Fibroblast of the aortic adventitia (primary cell): ENCODE measurements at regions not wholly inside any gene's neighbourhood (a gene's known extent, or its start where the extent isn't known, plus 50 kb on each side); places are given as distances from the start of the nearest gene placed in this dataset.

ENCODE experiments used
- DNase-seq: peaks from one replicate; pipeline ENCODE4 v3.0.0-alpha.2; 2010; ENCODE audit warnings: low read depth
- H3K4me3 ChIP-seq: 2 replicates; pipeline ENCODE4 v1.5.1; 2011; ENCODE audit warnings: low read depth, mild to moderate bottlenecking, control low read depth, low read length, moderate library complexity
- CTCF ChIP-seq: IDR thresholded peaks from 2 replicates; pipeline ENCODE4 v1.5.1; 2011; ENCODE audit warnings: mild to moderate bottlenecking, low read length, control low read depth, inconsistent platforms; ENCODE audit not compliant: insufficient read depth

DNA sequence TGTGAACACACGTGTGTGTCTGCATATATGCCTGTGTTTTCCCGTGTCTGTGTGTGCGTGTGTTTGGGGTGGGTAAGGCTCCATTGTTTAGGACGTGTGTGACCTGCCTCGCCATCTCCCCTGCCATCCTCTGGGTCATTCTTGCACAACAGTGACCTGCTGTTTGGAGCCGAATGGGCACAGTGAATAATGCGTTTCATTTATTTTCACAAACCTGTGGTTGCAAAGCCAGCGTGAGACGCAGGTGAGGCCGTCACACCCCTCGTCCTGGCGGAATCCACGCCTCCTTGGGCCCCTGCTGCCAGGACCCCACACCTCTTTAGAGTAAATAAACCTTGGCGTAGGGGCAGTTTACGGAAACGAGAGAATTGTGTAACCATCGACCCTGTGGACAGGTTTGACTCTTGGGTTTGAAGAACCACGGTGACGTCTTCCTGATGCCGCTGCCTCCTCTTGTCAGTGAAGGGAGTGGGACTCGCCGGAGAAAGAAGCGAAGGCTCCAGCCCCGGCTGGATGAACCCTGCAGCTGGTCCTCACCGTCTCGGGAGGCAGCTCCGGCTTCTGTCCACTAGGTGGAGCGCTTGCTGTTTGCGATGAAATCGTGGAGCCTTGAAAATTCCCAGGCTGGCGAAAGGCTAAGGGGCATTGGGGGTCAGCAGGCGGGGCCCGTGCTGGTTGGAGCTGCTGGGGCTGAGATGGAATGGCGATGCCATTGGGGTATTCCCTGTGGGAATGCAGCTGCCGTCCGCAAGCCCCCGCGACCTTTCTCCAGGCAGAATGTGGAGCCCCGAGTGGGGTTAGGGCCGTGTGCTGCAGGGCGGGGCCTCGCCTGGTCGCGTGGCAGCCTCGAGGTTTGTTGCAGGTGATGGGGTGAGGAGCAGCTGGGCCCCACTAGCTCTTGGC lies 81.1 kb downstream of the RTP5 start:
- TF ChIP-seq CTCF, result peak; percentile 96
- H3K4me3 ChIP-seq, result peak overlapping the region; percentile 37
- peak; percentile 66 for DNase-seq

- H3K4me3 ChIP-seq, result no peak overlapping the region
- no peak for DNase-seq
- TF ChIP-seq CTCF, result no peak
Measured at GRCh38 chr2:241951316-241951700, 81.8 kb downstream of the RTP5 start.

DNA sequence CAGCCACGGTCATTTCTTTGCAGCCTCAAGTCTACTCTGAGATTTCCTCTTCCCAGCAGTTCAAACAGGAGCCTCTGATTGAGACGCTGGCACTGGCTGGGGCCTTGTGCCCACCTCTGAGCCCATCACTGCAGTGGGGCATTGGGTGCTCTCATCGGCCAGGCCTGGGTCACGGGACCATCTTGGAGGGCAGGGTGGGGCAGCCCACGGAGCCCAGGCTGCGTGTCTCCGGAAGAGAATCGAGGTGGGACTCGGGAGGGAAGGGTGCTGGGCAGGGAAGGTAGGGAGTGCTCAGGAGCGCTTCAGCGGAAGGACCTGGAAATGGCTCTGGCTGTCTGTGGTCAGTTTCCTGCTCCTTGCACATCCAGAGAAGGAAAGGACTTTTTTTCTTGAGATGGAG lies 82.4 kb downstream of the RTP5 start:
- no peak for DNase-seq
- TF ChIP-seq CTCF, result no peak
- H3K4me3 ChIP-seq, result no peak overlapping the region

DNA sequence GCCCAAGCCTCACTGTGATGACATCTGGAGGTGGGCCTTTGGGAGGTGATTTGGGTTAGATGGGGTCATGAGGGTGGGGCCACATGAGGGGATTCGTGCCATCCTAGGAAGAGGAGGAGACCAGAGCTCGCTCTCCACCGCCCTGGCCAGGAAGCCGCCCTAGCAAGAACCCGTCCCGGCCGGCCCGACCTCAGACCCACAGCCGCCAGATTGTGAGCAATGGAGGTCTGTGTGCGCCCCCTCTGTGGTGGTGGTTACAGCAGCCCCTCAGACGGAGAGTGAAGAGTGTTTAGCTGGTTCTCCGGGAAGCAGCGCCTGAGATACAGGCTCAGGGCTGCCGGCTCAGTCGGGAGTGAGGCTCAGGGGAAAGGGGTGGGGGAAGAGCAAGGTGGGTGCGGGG lies 83.3 kb downstream of the RTP5 start:
- no peak for DNase-seq
- no peak for TF ChIP-seq CTCF
- no peak overlapping the region for H3K4me3 ChIP-seq

GRCh38 chr2:241953324-241953928 lies 83.9 kb downstream of the RTP5 start:
- no peak for DNase-seq
- no peak overlapping the region for H3K4me3 ChIP-seq
- TF ChIP-seq CTCF, result no peak

DNA sequence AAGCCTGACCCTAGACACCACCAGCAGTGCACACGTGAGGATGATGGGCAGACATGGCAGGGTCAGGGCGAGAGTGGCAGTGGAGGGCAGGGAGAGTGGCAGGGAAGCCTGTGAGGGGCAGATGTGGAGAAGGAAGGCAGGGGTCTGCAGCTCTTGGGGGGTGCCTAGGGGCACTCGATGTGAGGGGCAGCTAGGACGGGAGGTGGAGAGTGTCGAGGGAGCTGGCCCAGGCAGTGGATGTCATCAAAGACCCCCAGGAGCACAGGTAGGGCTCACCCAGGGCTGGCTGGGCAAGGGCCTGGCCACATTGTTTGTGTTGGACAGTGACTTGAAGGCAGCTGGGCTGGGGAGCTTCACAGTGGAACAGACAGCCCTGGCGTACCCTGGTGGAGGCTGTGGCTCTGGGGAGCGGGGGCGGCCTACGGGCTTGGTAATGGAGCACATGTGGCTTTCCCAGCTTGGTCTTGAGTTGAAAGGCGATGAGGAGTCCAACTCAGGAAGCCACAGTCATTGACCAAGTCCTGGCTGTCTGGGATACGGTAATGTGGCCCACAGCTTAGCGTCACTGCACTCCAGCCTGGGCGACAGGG lies 87.1 kb downstream of the RTP5 start:
- H3K4me3 ChIP-seq, result no peak overlapping the region
- no peak for TF ChIP-seq CTCF
- DNase-seq, result no peak
